ENCODE measurements at regions not wholly inside any gene's neighbourhood (a gene's known extent, or its start where the extent isn't known, plus 50 kb on each side); places are given as distances from the start of the nearest gene placed in this dataset.

DNA sequence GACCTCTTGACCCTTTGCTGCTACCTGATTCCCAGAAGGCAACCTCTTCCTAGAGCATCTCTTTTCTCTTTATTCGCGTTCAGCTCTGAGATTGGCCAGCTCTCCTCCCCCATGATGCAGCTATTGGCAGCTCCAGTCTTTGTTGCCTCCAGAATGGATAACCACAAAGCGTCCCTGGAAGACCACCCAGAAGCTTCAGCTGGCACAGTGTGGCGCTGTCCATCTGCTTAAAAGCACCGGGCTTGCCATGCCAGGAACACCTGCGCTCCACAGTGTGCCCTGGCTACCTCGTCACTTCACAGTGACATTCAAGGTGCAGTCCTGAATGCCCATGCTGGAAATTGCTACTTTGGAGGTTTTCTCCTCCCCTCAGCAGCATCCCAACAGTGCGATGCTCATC, 353.9 kb downstream of the LMO4 start:
- DNase-seq (ENCODE audit: low read depth in 2 of 2), result no peak

DNA sequence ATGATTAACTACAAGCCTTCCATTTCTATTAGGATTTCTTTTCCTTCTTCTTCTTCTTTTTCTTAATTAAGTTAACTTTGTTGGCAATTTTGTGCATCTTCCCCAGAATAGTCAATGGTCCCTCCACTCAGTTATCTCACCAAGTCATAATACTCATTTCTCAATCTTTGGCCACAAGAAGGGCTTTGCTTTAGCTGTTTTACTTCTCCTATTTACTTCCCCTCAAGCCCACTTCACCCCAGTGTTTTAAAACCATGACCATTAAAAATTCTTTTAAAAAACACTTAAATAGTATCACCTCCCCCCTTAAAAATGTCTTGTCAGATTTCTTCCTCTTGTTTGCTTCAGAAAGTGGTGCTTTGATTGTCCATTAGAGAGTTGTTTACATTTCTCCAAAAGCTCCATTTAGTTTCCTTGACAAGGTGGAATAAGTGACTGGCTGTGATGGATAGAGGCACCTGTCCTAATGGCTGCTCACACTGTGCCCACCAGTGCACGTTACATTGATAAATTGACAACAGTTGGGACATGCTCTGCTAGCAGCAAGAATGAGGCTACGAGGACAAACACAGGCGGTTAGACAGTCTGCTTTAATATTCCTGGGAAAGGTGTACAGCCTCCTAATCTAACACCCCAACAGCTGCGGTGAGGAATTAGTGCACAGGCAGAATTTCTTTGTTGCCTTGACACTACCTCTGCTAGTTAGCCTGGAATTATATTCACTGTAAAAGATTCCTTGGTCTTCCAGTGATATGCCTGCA, 354.7 kb downstream of the LMO4 start:
- DNase-seq (ENCODE audit: low read depth in 2 of 2), result no peak

DNA sequence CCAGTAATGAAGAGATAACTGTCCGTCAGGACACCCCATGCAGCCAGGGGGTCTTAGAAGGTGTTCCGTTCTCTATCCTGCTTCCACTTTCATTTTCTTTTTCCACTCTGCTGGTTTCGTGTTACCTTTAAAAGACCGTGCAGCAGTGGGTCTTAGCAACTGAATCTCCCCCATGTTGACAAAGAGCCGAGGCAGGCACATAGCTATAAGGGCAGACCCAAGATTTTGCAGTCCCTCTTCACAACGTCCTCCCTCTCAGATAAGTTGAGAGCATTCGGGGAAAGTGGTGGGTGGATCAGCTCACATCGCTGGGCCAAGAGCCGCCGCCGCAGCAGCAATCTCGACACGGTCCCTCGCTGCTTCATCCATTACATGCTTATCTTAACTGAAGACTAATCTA, 355.5 kb downstream of the LMO4 start:
- DNase-seq (ENCODE audit: low read depth in 2 of 2), result no peak

DNA sequence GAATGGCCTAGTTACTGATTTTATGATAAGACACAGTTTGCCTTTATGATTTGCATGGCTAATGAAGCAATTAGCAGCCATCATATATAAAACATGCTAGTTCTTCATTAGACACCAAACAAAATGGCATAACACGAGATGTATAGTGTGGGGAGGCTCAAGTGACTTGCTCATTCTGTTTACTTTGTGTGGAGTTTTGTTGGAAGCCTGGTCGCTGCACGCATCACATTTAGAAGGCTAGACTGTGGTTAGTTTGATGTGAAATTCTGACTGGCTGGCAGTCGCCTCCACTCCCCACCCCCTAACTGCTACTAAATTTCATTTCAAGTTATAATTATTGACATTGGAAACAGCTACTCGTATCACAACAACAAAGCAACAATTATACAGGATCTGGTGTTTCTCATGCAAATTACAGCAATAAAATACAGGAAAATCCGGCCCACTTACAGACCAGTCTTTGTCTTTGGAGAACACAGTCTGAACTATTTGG, 356.1 kb downstream of the LMO4 start:
- DNase-seq (ENCODE audit: low read depth in 2 of 2), result no peak

DNA sequence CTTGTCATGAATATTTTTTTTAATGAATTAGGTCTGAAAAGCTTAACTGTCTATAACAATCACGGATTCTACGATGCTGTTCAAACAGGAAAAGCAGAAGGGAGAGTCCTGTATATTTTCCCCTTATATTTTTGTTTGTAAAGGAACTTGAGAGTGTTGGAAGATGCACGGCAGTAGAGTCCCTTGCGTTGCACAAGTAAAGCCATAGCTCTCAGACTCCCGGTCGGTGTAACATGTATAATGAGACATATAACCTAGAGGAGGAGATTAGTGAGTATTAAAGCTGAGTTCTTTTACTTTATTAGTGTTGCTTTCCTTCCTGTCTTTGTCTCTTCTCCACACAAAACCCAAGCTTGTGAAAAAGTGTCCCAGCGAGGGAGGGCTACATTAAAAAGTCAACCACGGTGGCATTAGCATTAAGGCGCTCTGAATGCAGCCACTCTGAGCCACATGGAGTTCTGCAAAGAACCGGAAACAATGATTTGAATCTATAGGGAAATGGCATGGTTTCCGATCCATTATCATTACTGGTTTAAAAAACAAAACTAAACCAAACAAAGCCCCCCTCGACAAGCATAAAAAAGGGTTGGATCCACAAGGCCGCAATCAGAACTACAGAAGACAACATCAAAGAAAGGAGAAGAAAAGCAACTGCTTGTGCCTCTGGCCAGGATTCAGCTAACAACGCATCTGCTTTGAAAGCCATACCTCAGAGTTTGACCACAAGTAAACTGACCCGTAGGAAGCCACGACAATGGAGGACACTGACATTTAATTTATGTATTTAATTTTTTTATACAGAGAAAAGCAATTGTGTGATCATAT, 356.8 kb downstream of the LMO4 start:
- no peak for DNase-seq (ENCODE audit: low read depth in 2 of 2)

DNA sequence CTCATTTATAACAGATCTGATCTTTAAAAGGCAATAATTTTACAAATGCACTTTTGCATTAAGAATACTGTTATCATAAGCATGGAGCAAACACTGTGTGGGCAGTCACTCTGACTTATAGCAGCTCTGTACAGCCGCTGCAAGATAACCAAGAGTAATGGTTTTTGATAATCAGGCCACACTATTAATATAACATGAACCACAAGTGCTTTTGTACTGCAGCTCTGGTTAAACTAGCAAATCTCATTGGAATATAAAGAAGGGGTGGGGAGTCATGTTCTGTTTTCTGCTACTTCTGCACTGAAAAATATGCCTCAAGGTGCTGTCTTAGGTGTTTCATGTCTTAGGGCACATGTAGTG, 357.4 kb downstream of the LMO4 start:
- no peak for DNase-seq (ENCODE audit: low read depth in 2 of 2)

DNA sequence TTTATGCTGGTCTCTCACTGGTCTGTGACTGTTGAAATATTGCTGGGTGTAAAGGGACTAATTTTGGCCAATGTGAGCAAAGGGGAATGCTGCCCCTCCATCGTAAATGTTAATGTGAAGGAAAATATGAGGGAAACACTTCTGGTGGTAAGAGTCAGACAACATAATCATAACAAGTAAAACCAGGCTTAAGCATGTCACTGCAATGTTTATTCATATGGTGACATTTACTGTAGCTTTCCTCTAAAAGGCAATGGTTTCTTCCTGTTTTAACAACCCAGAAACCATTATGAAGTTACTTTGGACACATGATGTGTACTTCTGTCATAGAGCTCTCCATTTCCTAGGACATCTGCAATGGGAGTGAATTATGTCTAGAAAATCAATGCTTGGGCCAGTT, 358.0 kb downstream of the LMO4 start:
- no peak for DNase-seq (ENCODE audit: low read depth in 2 of 2)

DNA sequence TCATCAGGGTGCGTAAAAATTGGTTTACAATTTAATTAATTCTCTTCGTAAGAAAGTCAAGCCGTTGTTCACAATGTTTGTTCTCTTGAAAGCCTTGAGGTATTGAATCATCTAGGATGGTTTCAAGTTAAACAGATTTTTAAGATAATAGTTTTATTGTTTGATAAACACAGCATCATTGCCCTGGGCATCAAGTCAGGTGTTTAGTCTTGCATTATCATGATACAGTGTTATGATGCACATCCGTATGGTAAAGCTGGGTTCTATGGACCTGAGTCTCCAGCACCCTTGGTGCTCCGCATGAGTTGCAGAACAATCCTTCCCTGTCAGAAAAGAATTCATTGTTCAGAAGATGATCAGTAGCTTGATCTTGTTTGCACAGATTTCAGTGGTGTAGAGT, 359.5 kb downstream of the LMO4 start:
- DNase-seq (ENCODE audit: low read depth in 2 of 2), result no peak

DNA sequence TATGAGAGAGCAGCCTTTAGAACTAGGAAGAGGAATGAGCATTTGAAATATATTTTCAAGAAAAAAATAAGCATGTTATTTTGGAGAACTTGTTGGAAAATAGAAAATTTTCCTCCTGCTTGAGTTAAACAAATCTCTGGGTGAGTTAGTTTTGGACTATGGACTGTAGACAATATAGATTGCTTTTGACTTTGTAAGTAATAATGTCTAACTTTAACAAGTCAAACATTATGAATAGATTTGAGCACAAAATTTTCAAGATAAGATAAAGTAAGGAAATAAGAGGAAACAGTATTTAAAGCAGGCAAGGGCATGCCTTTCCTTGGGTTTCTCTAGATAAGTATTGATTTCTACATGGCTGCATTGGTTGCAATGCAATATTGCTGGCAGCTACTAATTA, 360.8 kb downstream of the LMO4 start:
- no peak for DNase-seq (ENCODE audit: low read depth in 2 of 2)

DNA sequence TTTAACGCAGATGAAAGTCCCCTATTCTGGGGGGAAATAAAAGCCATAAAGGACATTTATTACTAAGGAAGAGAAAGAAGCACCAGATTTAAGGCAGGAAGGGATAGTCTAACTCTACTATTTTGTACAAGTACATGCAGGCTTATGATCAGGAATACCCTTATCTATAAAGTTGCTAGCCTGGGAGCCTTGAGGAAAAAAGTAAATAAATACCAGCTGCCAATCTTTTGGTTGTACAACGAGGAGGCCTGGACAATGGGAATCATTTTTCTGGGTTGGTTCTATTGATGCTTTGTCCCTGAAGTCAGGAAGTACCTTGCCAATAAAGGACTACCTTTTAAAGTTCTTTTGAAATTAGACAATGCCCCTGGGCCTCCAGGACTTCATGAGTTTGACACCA, 367.8 kb downstream of the LMO4 start:
- DNase-seq (ENCODE audit: low read depth in 2 of 2), result no peak

DNA sequence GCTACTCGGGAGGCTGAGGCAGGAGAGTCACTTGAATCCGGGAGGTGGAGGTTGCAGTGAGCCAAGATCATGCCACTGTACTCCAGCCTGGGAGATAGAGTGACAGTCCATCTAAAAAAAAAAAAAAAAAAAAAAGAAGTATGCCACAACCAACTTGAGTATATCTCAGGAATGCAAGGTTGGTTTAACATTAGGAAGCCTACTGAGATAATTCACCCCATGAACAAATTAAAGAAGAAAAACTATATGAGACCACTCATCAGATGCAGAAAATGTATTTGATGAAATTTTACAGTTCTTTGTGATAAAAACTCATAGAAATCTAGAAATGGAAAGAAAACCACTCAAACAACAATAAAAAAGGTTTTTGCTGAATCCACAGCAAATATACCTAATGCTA, 373.8 kb downstream of the LMO4 start:
- DNase-seq (ENCODE audit: low read depth in 2 of 2), result no peak

DNA sequence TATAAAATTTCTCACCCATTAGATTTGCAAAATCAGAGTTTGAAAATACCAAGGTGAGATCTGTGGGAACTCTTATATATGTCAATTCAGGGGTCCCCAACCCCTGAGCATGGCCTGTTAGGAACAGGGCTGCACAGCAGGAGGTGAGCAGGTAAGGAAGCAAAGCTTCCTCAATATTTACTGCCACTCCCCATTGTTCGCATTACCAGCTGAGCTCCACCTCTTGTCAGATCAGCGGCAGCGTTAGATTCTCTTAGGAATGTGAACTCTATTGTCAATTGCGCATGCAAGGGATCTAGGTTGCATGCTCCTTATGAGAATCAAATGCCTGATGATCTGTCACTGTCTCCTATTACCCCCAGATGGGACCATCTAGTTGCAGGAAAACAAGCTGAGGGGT, 376.6 kb downstream of the LMO4 start:
- DNase-seq (ENCODE audit: low read depth in 2 of 2), result no peak

DNA sequence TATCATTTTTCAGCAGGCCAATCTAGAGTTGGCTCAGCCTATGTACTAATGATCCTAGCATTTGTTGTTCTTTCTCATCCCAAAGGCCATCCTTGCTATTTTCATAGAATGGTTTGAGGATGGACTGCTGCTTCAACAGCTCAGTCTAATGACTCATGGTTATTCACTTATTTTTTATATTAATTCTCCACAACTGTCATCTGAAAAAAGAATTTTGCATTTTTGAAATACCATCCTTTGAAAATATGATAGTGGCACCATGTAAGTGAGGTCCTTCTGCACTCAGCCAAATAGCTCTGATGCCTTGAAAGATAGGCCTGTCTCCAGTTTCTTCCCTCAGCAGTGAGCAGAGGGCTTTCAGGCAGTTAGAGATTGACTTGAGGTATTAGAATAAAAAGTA, 377.5 kb downstream of the LMO4 start:
- DNase-seq (ENCODE audit: low read depth in 2 of 2), result no peak

DNA sequence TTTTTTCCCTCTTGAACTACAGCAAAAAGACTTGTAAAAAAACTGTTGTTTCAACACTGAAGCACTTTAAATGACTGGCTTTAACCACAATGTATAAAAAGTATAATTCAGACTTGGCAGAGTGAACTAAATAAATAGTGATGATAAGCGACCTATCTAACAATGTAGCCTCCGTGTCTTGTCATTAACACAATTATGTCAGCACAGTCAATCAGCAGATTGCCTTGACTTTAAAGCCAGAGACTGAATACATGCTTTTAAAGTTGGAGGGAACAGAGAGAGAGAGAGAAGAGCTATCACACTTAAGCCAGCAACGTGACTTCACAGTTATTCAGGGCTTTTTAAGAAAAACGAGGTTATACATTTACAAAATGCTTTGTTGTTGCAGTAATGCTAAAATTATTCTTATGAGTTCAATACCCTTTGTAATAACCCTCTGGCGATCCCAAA, 378.1 kb downstream of the LMO4 start:
- DNase-seq (ENCODE audit: low read depth in 2 of 2), result no peak

DNA sequence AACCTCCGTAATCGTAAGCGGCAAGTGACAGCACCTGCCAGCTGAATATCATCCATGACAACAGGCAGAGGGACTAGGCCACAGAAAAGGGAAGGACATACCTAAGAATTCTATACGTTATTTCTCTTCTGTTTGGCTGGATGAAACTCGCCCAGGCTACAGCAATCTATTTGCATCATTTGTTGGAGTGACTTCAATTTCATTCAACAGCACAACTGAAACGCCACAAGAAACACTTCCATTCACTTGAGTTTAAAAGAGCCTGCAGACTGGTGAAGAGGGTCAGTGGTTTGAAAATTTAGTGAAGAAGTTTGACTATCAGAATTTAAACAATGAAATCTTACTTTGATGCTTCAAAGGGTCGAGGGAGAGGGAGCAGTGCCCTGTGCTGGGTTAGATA, 378.7 kb downstream of the LMO4 start:
- DNase-seq (ENCODE audit: low read depth in 2 of 2), result no peak

DNA sequence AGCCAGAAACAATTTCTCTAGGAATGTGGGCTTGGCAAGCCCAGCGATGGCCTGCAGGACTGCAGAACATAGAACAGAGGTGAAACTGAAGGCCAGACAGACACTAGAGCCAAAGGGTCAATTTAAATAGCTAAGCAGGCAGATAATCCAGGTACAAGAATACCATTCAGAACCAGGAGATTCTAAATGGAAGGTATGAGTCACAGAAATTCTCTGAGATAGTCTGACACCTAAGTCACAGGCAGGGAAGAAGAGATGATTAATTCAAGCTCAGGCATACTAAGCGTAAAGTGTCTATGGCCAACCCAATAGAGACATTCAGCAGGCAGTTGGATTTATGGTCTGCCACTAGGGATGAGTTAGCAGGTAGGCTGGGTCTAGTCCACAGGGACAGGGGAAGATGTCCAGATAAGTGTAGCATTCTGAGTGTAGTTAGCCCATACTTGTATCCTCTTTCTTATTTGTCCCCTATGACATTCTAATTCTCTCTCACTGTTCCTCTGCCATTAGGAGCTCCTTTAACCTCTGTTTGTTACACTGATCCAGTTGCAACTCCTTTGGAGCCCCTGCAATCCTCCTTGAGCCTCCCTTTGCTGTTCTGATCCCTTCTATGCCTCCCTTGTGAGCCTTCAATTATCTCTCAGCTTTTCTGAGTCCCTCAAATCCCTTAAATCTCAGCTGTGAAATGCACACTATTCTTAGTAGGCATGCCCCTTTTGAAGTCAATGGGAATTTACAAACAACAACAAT, 383.8 kb downstream of the LMO4 start:
- DNase-seq (ENCODE audit: low read depth in 2 of 2), result no peak

DNA sequence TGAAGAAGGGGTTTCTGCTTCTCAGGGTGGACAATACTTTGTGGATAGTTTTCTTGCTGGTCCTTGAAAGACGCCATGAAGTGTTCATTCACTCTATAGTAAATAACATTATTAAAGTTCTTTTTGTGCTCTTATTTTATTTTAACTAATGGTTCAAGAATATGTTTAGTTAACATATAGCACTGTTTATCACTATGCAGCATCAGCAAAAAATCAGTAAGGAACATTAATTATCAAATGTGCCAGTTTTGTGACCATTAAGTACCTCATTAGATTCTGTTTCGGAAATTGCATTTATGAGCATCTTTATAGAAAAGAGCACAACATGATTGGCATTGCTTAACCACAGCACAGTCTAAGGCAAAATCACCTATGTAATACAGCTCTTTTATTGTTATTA, 385.6 kb downstream of the LMO4 start:
- DNase-seq (ENCODE audit: low read depth in 2 of 2), result no peak

DNA sequence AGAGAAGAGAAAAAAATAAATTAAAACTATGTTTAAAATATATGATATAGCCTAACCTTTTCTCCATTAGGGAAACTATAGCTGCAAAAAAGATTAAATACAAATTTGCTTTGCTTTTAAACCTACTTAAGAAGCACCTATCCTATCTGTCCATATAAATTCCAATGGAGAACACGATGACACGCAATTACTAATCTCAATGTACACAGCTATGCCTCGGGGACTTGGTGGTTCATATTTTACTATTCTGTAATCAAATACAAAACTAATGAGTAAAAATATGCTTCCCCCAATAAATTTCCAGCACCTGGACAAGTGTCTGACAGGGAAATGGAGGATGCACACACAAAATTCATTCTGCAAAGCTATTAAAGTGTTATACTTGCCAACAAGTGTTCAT, 386.4 kb downstream of the LMO4 start:
- no peak for DNase-seq (ENCODE audit: low read depth in 2 of 2)

DNA sequence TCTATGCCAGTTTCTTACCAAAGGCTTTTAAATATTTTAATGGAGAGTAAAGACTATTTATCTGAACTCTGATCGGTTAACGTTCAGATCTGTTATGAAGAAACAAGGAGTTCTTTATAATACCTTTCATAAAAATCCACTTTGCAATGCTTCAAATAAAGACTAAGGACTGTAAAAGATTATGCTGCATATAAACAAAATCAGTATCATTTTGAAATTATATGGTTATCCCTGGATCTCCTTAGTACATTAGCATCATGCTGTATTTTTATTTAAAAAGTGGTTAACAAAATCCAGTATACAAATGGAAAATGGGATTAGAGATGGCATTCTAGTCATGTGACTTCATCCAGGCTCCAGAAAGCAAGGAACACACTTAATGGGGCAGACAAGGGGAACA, 386.8 kb downstream of the LMO4 start:
- no peak for DNase-seq (ENCODE audit: low read depth in 2 of 2)

DNA sequence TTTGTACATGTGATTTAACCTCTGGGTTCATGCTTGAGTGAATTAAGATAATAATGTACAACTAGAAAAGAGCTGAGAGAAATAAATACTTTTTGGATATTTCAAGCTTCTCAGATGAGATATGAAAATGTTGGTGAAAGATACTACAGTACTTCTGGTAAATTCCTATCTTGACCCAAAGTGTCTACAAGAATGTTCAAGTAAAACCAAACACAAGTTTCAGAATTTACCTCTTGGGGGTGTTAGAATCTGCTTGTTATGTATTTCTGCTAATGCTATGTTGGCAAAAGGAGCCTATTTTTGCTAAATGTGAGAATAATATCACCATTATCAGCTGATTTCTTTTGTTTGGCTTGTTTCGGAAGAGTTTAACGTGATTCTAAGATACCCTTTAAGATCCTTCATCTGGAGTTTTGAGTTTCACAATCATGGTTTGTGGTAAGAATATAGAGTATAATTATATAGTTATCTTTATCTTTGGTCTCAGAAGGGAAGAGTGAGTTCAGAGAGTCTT, 388.5 kb downstream of the LMO4 start:
- DNase-seq (ENCODE audit: low read depth in 2 of 2), result no peak

DNA sequence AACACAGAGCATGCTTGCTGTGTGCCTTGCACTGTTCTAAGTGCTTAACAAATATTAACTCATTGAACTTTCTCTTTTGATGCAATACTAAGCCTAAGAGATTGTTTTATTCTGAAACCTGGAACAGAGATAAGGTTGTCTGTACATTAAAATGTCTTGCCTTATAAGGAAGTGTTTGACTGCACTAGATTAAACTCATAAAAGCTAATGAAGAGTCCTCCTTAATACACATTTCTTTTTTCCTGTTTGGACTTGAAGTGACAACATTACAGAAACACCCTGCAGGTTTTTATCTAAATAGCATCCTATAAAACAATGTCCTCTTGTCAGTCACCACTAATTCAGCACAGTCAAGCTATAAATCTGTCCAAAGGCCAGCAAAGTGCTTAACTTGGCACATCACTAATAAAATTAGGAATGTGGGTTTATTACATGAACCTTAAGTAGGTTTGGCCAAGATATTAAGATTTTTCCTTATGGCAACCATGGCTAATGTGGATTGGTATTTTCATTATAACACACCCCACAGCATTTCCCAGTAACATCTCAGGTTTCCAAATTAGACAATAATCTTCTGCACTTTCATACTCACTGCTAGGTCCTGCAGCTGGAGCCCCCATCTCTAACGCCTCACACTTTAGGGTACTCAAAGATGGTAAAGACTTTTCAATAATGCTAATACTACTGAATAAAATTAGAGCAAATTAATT, 389.7 kb downstream of the LMO4 start:
- no peak for DNase-seq (ENCODE audit: low read depth in 2 of 2)

DNA sequence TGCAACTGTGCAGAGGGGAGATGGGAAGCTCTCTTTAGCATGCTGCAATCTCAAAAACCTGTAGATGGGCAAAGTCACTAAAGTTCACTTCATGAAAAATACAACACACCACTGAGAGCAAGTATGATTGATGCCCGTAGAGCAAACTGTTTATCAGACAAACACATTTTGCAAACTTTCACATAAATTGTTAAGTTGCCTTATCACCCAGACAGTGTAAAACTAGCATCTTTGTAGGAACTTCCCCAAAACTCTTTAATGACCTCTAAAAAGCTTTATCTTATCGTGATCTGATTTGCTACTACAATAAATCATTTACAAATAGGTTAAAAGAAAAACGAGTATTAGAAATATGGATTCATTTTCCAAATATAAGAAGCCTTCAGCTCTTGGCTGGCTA, 391.0 kb downstream of the LMO4 start:
- DNase-seq (ENCODE audit: low read depth in 2 of 2), result no peak

Data from stimulated activated CD4-positive, alpha-beta T cell treated with anti-CD3 and anti-CD28 coated beads, Interleukin-1b, Interleukin-23, amount 100 ng/mL, for 1 hour (primary cell).